Ectodermal cell (in vitro differentiated cells): ENCODE measurements at regions not wholly inside any gene's neighbourhood (a gene's known extent, or its start where the extent isn't known, plus 50 kb on each side); places are given as distances from the start of the nearest gene placed in this dataset.
"Not testable (repeated sequence)": the region's sequence is repeated elsewhere in the genome, so short reads cannot be mapped to it uniquely, and the experiment has no call there.

Source experiments
- H3K27ac ChIP-seq: 2 replicates; pipeline ENCODE4 v1.7.0; 2013; ENCODE audit warnings: mild to moderate bottlenecking, low read depth, low read length; ENCODE audit not compliant: insufficient read depth, poor library complexity, severe bottlenecking
- H3K27me3 ChIP-seq: 2 replicates; pipeline ENCODE4 v1.7.0; 2013; ENCODE audit warnings: mild to moderate bottlenecking, low read length; ENCODE audit not compliant: insufficient read depth, control insufficient read depth, poor library complexity, severe bottlenecking
- H3K36me3 ChIP-seq: one replicate; pipeline ENCODE4 v1.7.0; 2013; ENCODE audit warnings: low read length; ENCODE audit not compliant: control insufficient read depth, insufficient read depth
- H3K4me1 ChIP-seq: one replicate; pipeline ENCODE4 v1.7.0; 2013; ENCODE audit warnings: low read length; ENCODE audit not compliant: control insufficient read depth, insufficient read depth
- H3K4me3 ChIP-seq: 2 replicates; pipeline ENCODE4 v1.7.0; 2013; ENCODE audit warnings: low read depth, low read length, control low read depth; ENCODE audit not compliant: insufficient read depth
- H3K9me3 ChIP-seq: 2 replicates; pipeline ENCODE4 v1.7.0; 2013; ENCODE audit warnings: mild to moderate bottlenecking, low read length, moderate library complexity; ENCODE audit not compliant: control insufficient read depth
- WGBS, 2 experiments: methylation state at CpG; one replicate each; pipeline ENCODE4 v1.1.7; 2013; ENCODE audit warnings: missing lambda C conversion rate in 2 of 2; 5-methylcytosine and 5-hydroxymethylcytosine counted together

DNA sequence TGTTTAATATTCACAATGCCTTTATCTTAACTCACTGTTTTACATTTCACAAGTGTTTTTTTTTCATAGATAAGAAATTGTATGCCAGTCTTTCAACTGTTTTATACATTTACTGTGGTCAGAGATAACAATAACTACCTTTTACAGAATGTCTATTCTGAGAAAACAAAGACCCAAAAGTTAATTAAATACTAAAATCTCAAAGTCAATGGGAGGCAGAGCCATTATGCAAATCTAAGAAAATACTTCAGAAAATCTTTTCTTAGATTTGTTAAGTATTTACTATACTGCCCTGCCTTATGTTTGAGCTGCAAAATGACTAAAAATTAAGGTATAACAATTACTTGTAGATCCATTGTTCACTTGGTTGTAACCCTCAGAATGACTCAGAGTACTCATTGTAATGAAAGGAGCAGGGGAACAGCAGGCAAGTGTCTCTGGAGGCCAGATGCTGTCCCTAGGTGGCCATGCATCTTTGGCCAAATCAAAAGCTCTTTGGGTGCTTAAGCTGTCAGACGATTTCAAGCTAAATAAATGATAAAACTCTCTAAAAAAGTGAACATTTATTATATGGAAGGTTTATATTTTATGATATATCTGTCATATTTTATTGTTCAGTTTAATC, 770.1 kb upstream of the PCDH20 start:
- H3K27ac ChIP-seq = no peak overlapping the region
- no CpG with 5 or more reads among the region's 1 CpG for WGBS, 2 experiments
- no peaks in the 10 kb centered on the region for H3K9me3 ChIP-seq
- no peaks in the 10 kb centered on the region for H3K36me3 ChIP-seq
- no peaks in the 10 kb centered on the region for H3K27me3 ChIP-seq
- no peaks in the 10 kb centered on the region for H3K4me1 ChIP-seq
- no peak overlapping the region for H3K4me3 ChIP-seq

DNA sequence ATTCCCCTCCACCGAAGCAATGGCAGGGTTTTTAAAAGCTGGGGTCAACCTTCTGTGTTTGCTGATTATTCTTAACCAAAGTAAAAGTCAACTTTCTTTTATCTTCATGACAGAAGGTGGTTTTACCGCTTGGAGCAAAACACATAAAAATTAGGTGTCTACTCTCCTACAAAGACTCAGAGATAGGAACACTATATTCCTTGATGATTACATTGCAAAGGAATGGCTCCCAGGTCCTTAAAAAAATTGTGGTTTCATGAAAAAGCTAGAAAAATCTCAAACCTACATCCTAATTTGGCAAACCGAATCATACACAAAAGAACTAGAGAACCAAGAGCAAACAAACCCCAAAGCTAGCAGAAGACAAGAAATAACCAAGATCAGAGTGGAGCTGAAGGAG, 760.4 kb upstream of the PCDH20 start:
- Histone ChIP-seq H3K9me3 (no peaks in the 10 kb centered on the region), H3K36me3 (no peaks in the 10 kb centered on the region), H3K27me3 (no peaks in the 10 kb centered on the region), H3K27ac (no peak overlapping the region), H3K4me3 (no peak overlapping the region), H3K4me1 (no peaks in the 10 kb centered on the region)
- 86 to 88% methylated on average over 1 to 3 of the region's 3 CpGs for WGBS, 2 experiments

DNA sequence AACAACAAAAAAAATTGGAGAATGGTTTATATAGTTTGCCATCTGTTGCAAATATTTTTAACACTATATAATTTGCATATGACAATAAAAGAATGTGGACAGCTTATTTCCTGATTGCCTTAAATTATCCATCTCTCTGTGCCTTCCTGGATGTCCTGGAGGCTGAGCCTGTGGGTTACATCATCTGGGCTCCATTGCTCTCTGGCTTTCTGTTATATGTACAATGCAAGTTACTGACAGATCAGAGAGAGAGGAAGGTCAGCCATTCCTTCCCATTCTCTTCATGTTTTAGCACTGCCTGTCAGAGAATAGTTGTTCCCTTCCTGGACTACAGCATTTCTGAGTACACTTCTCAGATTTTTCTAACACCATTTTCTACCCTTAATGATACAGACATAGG, 758.3 kb upstream of the PCDH20 start:
- Histone ChIP-seq H3K36me3 (no peaks in the 10 kb centered on the region), H3K4me1 (no peaks in the 10 kb centered on the region), H3K9me3 (no peaks in the 10 kb centered on the region), H3K27ac (no peak overlapping the region), H3K4me3 (no peak overlapping the region), H3K27me3 (no peaks in the 10 kb centered on the region)

- WGBS, 2 experiments = 89 to 100% methylated on average over 2 of the region's 2 CpGs
- Histone ChIP-seq H3K9me3 (no peaks in the 10 kb centered on the region), H3K4me1 (no peaks in the 10 kb centered on the region), H3K27me3 (no peaks in the 10 kb centered on the region), H3K4me3 (no peak overlapping the region), H3K27ac (no peak overlapping the region), H3K36me3 (no peaks in the 10 kb centered on the region)
These were observed 756.0 kb upstream of the PCDH20 start for GRCh38 chr13:62171697-62172096.

DNA sequence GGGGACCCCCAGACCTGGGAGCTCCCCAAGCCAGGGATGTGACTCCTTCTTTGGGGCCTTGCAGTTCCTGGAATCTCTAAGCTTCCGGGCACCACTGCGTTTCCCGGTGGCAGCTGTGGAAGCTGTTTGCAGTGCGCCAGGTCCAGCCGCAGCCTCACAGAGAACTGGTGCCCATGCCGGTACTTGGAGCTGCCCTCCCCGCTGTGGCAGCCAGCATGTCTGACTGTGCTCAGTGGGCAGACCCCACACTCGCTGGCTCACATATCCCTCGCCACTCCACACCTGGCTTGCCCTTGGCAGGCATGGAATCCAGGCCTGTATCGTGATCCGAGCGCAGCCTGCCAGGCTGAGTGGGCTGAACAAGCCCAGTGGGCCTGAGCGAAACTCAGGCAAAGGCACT, 753.2 kb upstream of the PCDH20 start:
- Histone ChIP-seq H3K4me1 (no peaks in the 10 kb centered on the region), H3K27me3 (no peaks in the 10 kb centered on the region), H3K9me3 (no peaks in the 10 kb centered on the region), H3K4me3 (no peak overlapping the region), H3K36me3 (no peaks in the 10 kb centered on the region), H3K27ac (no peak overlapping the region)
- WGBS, 2 experiments = 95 to 96% methylated on average over 13 of the region's 13 CpGs

- no peaks in the 10 kb centered on the region for H3K36me3 ChIP-seq
- no peak overlapping the region for H3K4me3 ChIP-seq
- H3K27ac ChIP-seq = no peak overlapping the region
- H3K4me1 ChIP-seq = no peaks in the 10 kb centered on the region
- no peaks in the 10 kb centered on the region for H3K9me3 ChIP-seq
- no peaks in the 10 kb centered on the region for H3K27me3 ChIP-seq
- WGBS, 2 experiments = 93 to 95% methylated on average over 12 of the region's 12 CpGs
These were observed 752.1 kb upstream of the PCDH20 start for GRCh38 chr13:62167650-62168172.

DNA sequence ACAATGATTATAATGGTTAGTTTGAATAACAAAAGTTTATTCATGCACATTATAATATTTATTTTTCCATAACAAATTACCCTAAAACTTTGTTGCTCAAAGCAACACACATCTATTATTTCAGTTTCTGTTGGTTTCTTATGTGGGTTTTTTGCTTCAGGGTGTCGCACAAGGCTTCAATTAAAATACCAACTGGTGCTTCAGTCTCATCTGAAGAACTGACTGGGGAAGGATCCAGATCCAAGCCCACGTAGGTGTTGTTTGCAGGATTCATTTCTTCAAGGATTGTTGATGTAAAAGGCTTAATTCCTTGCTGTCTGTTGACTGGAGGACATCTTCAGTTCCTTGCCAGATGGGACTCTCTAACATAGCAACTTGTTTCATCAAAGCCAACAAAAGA, 747.2 kb upstream of the PCDH20 start:
- Histone ChIP-seq H3K27me3 (no peaks in the 10 kb centered on the region), H3K27ac (no peak overlapping the region), H3K4me3 (no peak overlapping the region), H3K4me1 (no peaks in the 10 kb centered on the region), H3K9me3 (no peaks in the 10 kb centered on the region), H3K36me3 (no peaks in the 10 kb centered on the region)
- 89 to 92% methylated on average over 2 of the region's 2 CpGs for WGBS, 2 experiments

DNA sequence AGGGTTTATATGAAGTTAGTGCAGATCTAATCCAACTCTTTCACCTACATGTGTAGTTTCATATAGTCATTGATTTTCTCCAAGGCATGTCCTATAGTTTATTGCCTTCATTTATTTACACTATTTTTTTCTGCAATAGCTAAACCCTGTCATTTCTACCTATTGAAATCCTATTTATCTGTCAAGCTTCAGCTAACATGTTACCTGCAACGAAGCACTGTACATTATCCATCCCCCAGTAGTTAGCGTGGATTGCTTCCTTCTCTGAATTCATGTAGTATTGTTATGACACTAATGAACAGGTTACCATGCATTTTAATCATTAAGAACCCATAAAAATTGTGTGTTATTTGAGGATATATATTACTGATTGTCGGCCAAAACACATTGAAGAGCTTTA, 742.9 kb upstream of the PCDH20 start:
- 87 to 100% methylated on average over 1 to 2 of the region's 3 CpGs for WGBS, 2 experiments
- no peaks in the 10 kb centered on the region for H3K4me1 ChIP-seq
- H3K27me3 ChIP-seq = no peaks in the 10 kb centered on the region

DNA sequence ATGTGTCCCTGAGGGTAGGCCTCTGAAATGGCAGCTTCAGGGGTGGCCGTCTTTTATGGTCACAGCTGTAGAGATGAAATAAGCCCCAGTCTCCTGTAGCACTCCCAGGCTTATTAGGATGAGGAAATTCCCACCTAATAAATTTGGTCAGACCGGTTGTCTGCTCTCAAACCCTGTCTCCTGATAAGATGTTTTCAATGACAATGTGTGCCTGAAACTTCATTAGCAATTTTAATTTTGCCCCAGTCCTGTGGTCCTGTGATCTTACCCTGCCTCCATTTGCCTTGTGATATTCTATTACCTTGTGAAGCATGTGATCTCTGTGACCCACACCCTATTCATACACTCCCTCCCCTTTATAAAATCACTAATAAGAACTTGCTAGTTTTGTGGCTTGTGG, 736.1 kb upstream of the PCDH20 start:
- WGBS, 2 experiments = 84 to 91% methylated on average over 2 of the region's 2 CpGs
- H3K27ac ChIP-seq, H3K27me3 ChIP-seq, H3K4me1 ChIP-seq, H3K4me3 ChIP-seq, H3K36me3 ChIP-seq, H3K9me3 ChIP-seq: not testable (repeated sequence)

More for the DNA sequence above, 742.9 kb upstream of the PCDH20 start:
- Histone ChIP-seq H3K27ac (no peak overlapping the region), H3K9me3 (no peaks in the 10 kb centered on the region), H3K4me3 (no peak overlapping the region), H3K36me3 (no peaks in the 10 kb centered on the region)

GRCh38 chr13:62142048-62142447, 726.4 kb upstream of the PCDH20 start:
- Histone ChIP-seq H3K4me1 (no peaks in the 10 kb centered on the region), H3K27ac (no peak overlapping the region), H3K36me3 (no peaks in the 10 kb centered on the region), H3K27me3 (no peaks in the 10 kb centered on the region), H3K4me3 (no peak overlapping the region), H3K9me3 (no peaks in the 10 kb centered on the region)
- 86 to 93% methylated on average over 2 of the region's 3 CpGs for WGBS, 2 experiments

DNA sequence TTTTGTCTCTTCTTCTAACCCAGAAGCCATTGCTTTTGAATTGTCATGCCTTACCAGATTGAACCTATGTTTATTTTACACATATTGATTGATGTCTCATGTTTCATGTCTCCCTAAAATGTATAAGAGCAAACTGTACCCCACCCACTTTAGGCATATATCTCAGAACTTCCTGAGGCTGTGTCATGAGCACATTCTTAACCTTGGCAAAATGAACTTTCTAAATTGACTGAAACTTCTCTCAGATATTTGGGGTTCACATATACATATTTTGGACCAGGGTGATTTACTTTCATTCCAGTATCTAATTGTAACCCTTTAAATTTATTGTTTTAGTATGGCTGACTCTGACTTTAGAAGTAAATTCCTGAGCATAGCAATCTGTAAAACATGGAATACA, 723.9 kb upstream of the PCDH20 start:
- no peak overlapping the region for H3K4me3 ChIP-seq
- H3K9me3 ChIP-seq = no peaks in the 10 kb centered on the region
- H3K27ac ChIP-seq = no peak overlapping the region
- H3K36me3 ChIP-seq = no peaks in the 10 kb centered on the region
- no peaks in the 10 kb centered on the region for H3K4me1 ChIP-seq
- no peaks in the 10 kb centered on the region for H3K27me3 ChIP-seq
